GM12875 (cell line): ENCODE measurements at regions not wholly inside any gene's neighbourhood (a gene's known extent, or its start where the extent isn't known, plus 50 kb on each side); places are given as distances from the start of the nearest gene placed in this dataset.

Experiments used
- H3K4me3 ChIP-seq: one replicate; pipeline ENCODE4 v1.5.1; 2011; ENCODE audit warnings: low read depth, low read length, control low read depth
- CTCF ChIP-seq: IDR thresholded peaks from 2 replicates; pipeline ENCODE4 v1.5.1; 2011; ENCODE audit warnings: low read depth, mild to moderate bottlenecking, control low read depth, inconsistent platforms, low read length, moderate library complexity, borderline replicate concordance; ENCODE audit not compliant: insufficient read depth

GRCh38 chr3:147914532-147914931 is 505.4 kb downstream of the ZIC1 start:
- TF ChIP-seq CTCF, result no peak
- no peak overlapping the region for H3K4me3 ChIP-seq

- no peak for TF ChIP-seq CTCF
- no peak overlapping the region for H3K4me3 ChIP-seq
These were observed 505.9 kb downstream of the ZIC1 start for GRCh38 chr3:147915057-147915456.

- TF ChIP-seq CTCF, result no peak
These were observed 510.3 kb downstream of the ZIC1 start for GRCh38 chr3:147919496-147919895.

GRCh38 chr3:147921051-147921450 is 511.9 kb downstream of the ZIC1 start:
- no peak overlapping the region for H3K4me3 ChIP-seq
- no peak for TF ChIP-seq CTCF

More at GRCh38 chr3:147919496-147919895, 510.3 kb downstream of the ZIC1 start:
- H3K4me3 ChIP-seq, result no peak overlapping the region

DNA sequence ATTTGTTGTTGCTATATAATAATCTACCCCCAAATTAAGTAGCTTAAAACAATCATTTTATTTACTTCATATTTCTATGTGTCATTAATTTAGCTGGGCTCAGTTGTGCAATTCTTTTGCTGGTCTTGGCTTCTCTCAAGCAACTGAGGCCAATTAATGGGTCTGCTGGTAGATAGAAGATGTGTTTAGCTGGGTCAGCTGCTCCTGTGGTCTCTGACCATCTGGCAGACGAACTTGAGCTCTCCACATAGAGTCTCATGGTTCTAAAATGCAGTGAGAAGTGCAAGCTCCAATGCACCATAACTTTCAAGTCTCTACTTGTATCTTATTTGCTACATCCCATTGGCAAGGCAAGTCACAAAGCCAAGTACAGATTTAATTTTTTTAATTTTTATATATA is 515.6 kb downstream of the ZIC1 start:
- H3K4me3 ChIP-seq, result no peak overlapping the region
- no peak for TF ChIP-seq CTCF

- H3K4me3 ChIP-seq, result no peak overlapping the region
- TF ChIP-seq CTCF, result no peak
These were observed 516.1 kb downstream of the ZIC1 start for GRCh38 chr3:147925272-147925671.

DNA sequence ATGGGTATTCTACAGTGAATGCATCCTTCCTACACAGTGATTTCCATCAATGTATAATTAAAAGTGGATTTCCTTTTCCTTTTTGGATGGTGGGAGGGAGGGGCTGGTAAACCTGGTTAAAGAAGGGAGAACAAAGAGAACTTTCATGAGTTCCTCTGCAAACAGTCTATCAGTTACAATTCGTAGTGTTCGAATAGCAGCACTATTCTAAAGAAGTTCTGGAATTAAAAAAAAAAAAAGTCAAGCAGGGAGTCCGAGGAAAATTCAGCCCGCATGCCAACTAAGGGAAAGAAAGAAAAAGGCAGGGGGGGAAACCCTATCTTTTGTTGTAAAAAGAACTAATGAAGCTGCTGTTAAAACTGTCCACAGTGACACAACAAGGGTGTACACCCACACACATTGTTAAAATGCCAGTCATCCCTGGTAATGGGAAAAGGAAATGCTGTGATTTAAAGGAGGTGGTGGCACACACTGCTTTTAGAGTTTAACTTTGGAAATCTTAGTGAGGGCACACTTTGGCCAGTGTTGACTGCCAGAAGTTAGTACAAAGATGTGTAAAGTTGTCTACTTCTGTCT is 521.2 kb downstream of the ZIC1 start:
- H3K4me3 ChIP-seq, result no peak overlapping the region
- no peak for TF ChIP-seq CTCF
